ENCODE measurements at regions not wholly inside any gene's neighbourhood (a gene's known extent, or its start where the extent isn't known, plus 50 kb on each side); places are given as distances from the start of the nearest gene placed in this dataset.

GRCh38 chr2:129799036-129799958 lies 180.2 kb upstream of the RAB6C start:
- no peak for TF ChIP-seq CTCF (IDR thresholded peaks at IDR 0.05)
- no peak for TF ChIP-seq EZH2phosphoT487 (IDR thresholded peaks at IDR 0.05)
- no peak for TF ChIP-seq EZH2 (IDR thresholded peaks at IDR 0.05)

Data from neural progenitor cell (in vitro differentiated cells).